K562 (cell line): ENCODE measurements at regions not wholly inside any gene's neighbourhood (a gene's known extent, or its start where the extent isn't known, plus 50 kb on each side); places are given as distances from the start of the nearest gene placed in this dataset.

ENCODE experiments used
- CTCF ChIP-seq, 3 experiments: IDR thresholded peaks in 2 of 3; conservative IDR thresholded peaks in 1 of 3; 2 replicates each; pipeline ENCODE4 v1.5.1; 2011 to 2012; ENCODE audit warnings: low read length in 3 of 3, mild to moderate bottlenecking in 3 of 3, control low read depth in 2 of 3, improper control_type of control experiment in 1 of 3, inconsistent platforms in 1 of 3, low read depth in 1 of 3, mixed read lengths in 1 of 3, moderate library complexity in 1 of 3; ENCODE audit not compliant: insufficient read depth in 2 of 3
- MTF1 ChIP-seq: fragments of 250-450 bp; sonication (Bioruptor Pico); IDR thresholded peaks from 2 replicates; pipeline ENCODE4 v1.9.0; 2021; ENCODE audit warnings: moderate library complexity, mild to moderate bottlenecking, inconsistent platforms, borderline replicate concordance
- MYNN ChIP-seq, 2 experiments: sonication (generic); formaldehyde crosslinking in 1 of 2; IDR thresholded peaks; 2 replicates each; pipeline versions ENCODE4 v1.5.0 to v1.6.1; 2016 to 2020; ENCODE audit warnings: antibody characterized with exemption in 1 of 2, missing genetic modification reagents in 1 of 2
- NONO ChIP-seq, 2 experiments: fragments of 200-400 bp in 1 of 2; fragments of 450-650 bp in 1 of 2; formaldehyde crosslinking in 1 of 2; IDR thresholded peaks; 2 replicates each; pipeline ENCODE4 v1.6.1; 2017; ENCODE audit warnings: low read depth in 2 of 2, mild to moderate bottlenecking in 2 of 2, moderate library complexity in 2 of 2, low read length in 1 of 2
- SRF ChIP-seq, 2 experiments: fragments of 250-450, 450-650 bp in 1 of 2; sonication (Bioruptor Pico) in 1 of 2; sonication (generic) in 1 of 2; formaldehyde crosslinking; IDR thresholded peaks; 2 replicates each; pipeline versions ENCODE4 v1.5.0 to v1.5.1; 2020 to 2022; ENCODE audit warnings: mild to moderate bottlenecking in 1 of 2, missing genetic modification reagents in 1 of 2
- TEAD4 ChIP-seq, 2 experiments: sonication (generic) in 1 of 2; formaldehyde crosslinking in 1 of 2; IDR thresholded peaks; 2 replicates each; pipeline versions ENCODE4 v1.6.1 to v1.8.0; 2012 to 2022; ENCODE audit warnings: borderline replicate concordance in 1 of 2, inconsistent platforms in 1 of 2, low read length in 1 of 2, mild to moderate bottlenecking in 1 of 2, missing genetic modification reagents in 1 of 2
- THAP7 ChIP-seq: fragments of 250-450 bp; sonication (Bioruptor Pico); IDR thresholded peaks from 2 replicates; pipeline ENCODE4 v1.5.0; 2021
- ZNF785 ChIP-seq: fragments of 250-450 bp; sonication (Bioruptor Pico); IDR thresholded peaks from 2 replicates; pipeline ENCODE4 v1.4.0; 2020; ENCODE audit warnings: mild to moderate bottlenecking

GRCh38 chr20:41714030-41714429, 95.9 kb upstream of the CHD6 start:
- TF ChIP-seq MYNN (IDR thresholded peaks at IDR 0.05), result no peak
- TF ChIP-seq MYNN (CRISPR knock-in tag; IDR thresholded peaks at IDR 0.05), result no peak
- no peak for TF ChIP-seq CTCF (IDR thresholded peaks at IDR 0.05 in 2 of 3, conservative IDR thresholded peaks at IDR 0.05 in 1 of 3; ENCODE audit: insufficient read depth in 2 of 3, low read depth in 1 of 3, low read length in 3 of 3)
- TF ChIP-seq ZNF785, result no peak
- no peak for TF ChIP-seq MTF1 (CRISPR knock-in tag)
- no peak for TF ChIP-seq TEAD4 (IDR thresholded peaks at IDR 0.05; ENCODE audit: low read length)
- TF ChIP-seq TEAD4 (CRISPR knock-in tag; IDR thresholded peaks at IDR 0.05; ENCODE audit: borderline replicate concordance), result no peak
- no peak for TF ChIP-seq THAP7 (CRISPR knock-in tag)
- no peak for TF ChIP-seq SRF (CRISPR knock-in tag; IDR thresholded peaks at IDR 0.05)
- no peak for TF ChIP-seq NONO (IDR thresholded peaks at IDR 0.05; ENCODE audit: low read depth in 2 of 2, low read length in 1 of 2)
